GM18870 (cell line): ENCODE measurements at regions not wholly inside any gene's neighbourhood (a gene's known extent, or its start where the extent isn't known, plus 50 kb on each side); places are given as distances from the start of the nearest gene placed in this dataset.

Source experiments
- ATAC-seq: cut with Tn5 transposase; IDR thresholded peaks from one replicate; pipeline ENCODE4 v1.9.1; 2021; ENCODE audit warnings: moderate library complexity; ENCODE audit not compliant: unreplicated experiment

GRCh38 chr3:94256888-94257813, 194.3 kb downstream of the NSUN3 start:
- no peak for ATAC-seq

GRCh38 chr3:94258851-94259250, 196.0 kb downstream of the NSUN3 start:
- no peak for ATAC-seq

GRCh38 chr3:94259291-94259690, 196.4 kb downstream of the NSUN3 start:
- ATAC-seq, result no peak

- no peak for ATAC-seq
These were observed 206.9 kb downstream of the NSUN3 start for GRCh38 chr3:94269763-94270162.

- no peak for ATAC-seq
These were observed 209.2 kb downstream of the NSUN3 start for GRCh38 chr3:94272016-94272415.

- no peak for ATAC-seq
These were observed 218.1 kb downstream of the NSUN3 start for GRCh38 chr3:94280958-94281357.

- ATAC-seq, result no peak
These were observed 223.0 kb downstream of the NSUN3 start for GRCh38 chr3:94285872-94286271.

GRCh38 chr3:94291686-94292085, 228.8 kb downstream of the NSUN3 start:
- no peak for ATAC-seq

- no peak for ATAC-seq
These were observed 229.3 kb downstream of the NSUN3 start for GRCh38 chr3:94292151-94292550.

GRCh38 chr3:94293793-94294195, 230.9 kb downstream of the NSUN3 start:
- no peak for ATAC-seq

GRCh38 chr3:94294806-94295205, 231.9 kb downstream of the NSUN3 start:
- ATAC-seq, result no peak

- ATAC-seq, result no peak
These were observed 236.9 kb downstream of the NSUN3 start for GRCh38 chr3:94299716-94300115.

- ATAC-seq, result no peak
These were observed 238.5 kb downstream of the NSUN3 start for GRCh38 chr3:94301366-94301765.

- ATAC-seq, result no peak
These were observed 240.4 kb downstream of the NSUN3 start for GRCh38 chr3:94303266-94303665.

- ATAC-seq, result no peak
These were observed 241.0 kb downstream of the NSUN3 start for GRCh38 chr3:94303897-94304296.

- ATAC-seq, result no peak
These were observed 242.1 kb downstream of the NSUN3 start for GRCh38 chr3:94304954-94305353.

- ATAC-seq, result no peak
These were observed 243.2 kb downstream of the NSUN3 start for GRCh38 chr3:94305835-94306611.

- no peak for ATAC-seq
These were observed 244.7 kb downstream of the NSUN3 start for GRCh38 chr3:94307588-94307987.

- no peak for ATAC-seq
These were observed 245.9 kb downstream of the NSUN3 start for GRCh38 chr3:94308767-94309166.

- ATAC-seq, result no peak
These were observed 247.7 kb downstream of the NSUN3 start for GRCh38 chr3:94310341-94311135.

GRCh38 chr3:94311651-94312050, 248.8 kb downstream of the NSUN3 start:
- no peak for ATAC-seq
